Osteocyte (in vitro differentiated cells): ENCODE measurements at regions not wholly inside any gene's neighbourhood (a gene's known extent, or its start where the extent isn't known, plus 50 kb on each side); places are given as distances from the start of the nearest gene placed in this dataset.

Experiments used
- DNase-seq: peaks from one replicate; pipeline ENCODE4 v3.0.0; 2021; ENCODE audit warnings: mixed read lengths; ENCODE audit not compliant: unreplicated experiment; ENCODE audit errors: extremely low spot score
- H3K27ac Mint-ChIP-seq: one replicate; pipeline ENCODE4 v1.8.0; 2021; ENCODE audit warnings: mild to moderate bottlenecking, mixed read lengths; ENCODE audit not compliant: unreplicated experiment
- H3K27me3 Mint-ChIP-seq: one replicate; pipeline ENCODE4 v1.8.0; 2021; ENCODE audit warnings: mixed read lengths; ENCODE audit not compliant: unreplicated experiment
- H3K36me3 Mint-ChIP-seq: one replicate; pipeline ENCODE4 v1.8.0; 2021; ENCODE audit warnings: mixed read lengths; ENCODE audit not compliant: unreplicated experiment
- H3K4me1 Mint-ChIP-seq: one replicate; pipeline ENCODE4 v1.8.0; 2021; ENCODE audit warnings: mixed read lengths; ENCODE audit not compliant: unreplicated experiment
- H3K4me3 Mint-ChIP-seq: one replicate; pipeline ENCODE4 v1.8.0; 2021; ENCODE audit warnings: mild to moderate bottlenecking, moderate library complexity, mixed read lengths; ENCODE audit not compliant: unreplicated experiment
- H3K9me3 Mint-ChIP-seq: one replicate; pipeline ENCODE4 v1.8.0; 2021; ENCODE audit warnings: mixed read lengths; ENCODE audit not compliant: unreplicated experiment
- CTCF ChIP-seq: fragments of 200-600 bp; sonication (generic); IDR thresholded peaks from 2 replicates; pipeline ENCODE4 v1.5.0; 2021; ENCODE audit warnings: antibody characterized with exemption, mild to moderate bottlenecking, moderate library complexity

GRCh38 chr3:156030723-156031122 lies 89.7 kb upstream of the KCNAB1 start:
- no peaks in the 10 kb centered on the region for H3K4me1 Mint-ChIP-seq
- DNase-seq: no peak
- H3K27ac Mint-ChIP-seq: no peak overlapping the region
- no peak for TF ChIP-seq CTCF
- H3K9me3 Mint-ChIP-seq: peaks cover 3% of the 10 kb centered on the region
- no peaks in the 10 kb centered on the region for H3K27me3 Mint-ChIP-seq
- H3K36me3 Mint-ChIP-seq: peaks cover 1% of the 10 kb centered on the region
- H3K4me3 Mint-ChIP-seq: no peak overlapping the region

DNA sequence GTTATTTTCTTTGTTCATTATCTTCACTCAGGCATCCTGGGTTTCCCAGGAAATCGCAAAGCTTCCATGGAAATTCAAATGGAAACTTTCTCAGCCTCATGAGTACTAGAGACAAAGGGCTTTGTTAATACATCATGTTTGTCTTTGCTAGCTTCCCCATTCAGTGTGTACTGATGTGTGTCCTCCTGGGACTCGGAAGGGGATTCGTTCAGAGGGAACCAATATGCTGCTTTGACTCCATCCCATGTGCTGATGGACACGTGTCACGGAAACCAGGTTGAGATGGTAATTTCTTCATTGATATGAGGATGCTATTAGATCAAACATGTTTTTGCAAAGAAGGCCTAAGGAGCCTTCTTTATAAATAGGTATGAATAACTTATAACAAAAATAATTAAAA lies 87.0 kb upstream of the KCNAB1 start:
- Mint-ChIP-seq H3K27me3 (no peaks in the 10 kb centered on the region), H3K4me3 (no peak overlapping the region), H3K36me3 (peaks cover 1% of the 10 kb centered on the region), H3K9me3 (peaks cover 3% of the 10 kb centered on the region), H3K27ac (no peak overlapping the region), H3K4me1 (no peaks in the 10 kb centered on the region)
- TF ChIP-seq CTCF: no peak
- no peak for DNase-seq

GRCh38 chr3:156035158-156035557 lies 85.2 kb upstream of the KCNAB1 start:
- no peak for DNase-seq
- TF ChIP-seq CTCF: no peak
- no peak overlapping the region for H3K4me3 Mint-ChIP-seq
- H3K36me3 Mint-ChIP-seq: peaks cover 1% of the 10 kb centered on the region
- H3K27me3 Mint-ChIP-seq: no peaks in the 10 kb centered on the region
- H3K27ac Mint-ChIP-seq: no peak overlapping the region
- H3K4me1 Mint-ChIP-seq: peaks cover 5% of the 10 kb centered on the region
- H3K9me3 Mint-ChIP-seq: peaks cover 3% of the 10 kb centered on the region

- H3K27me3 Mint-ChIP-seq: no peaks in the 10 kb centered on the region
- peaks cover 3% of the 10 kb centered on the region for H3K9me3 Mint-ChIP-seq
- peaks cover 5% of the 10 kb centered on the region for H3K4me1 Mint-ChIP-seq
- no peak overlapping the region for H3K4me3 Mint-ChIP-seq
- DNase-seq: no peak
- peaks cover 1% of the 10 kb centered on the region for H3K36me3 Mint-ChIP-seq
- H3K27ac Mint-ChIP-seq: no peak overlapping the region
- TF ChIP-seq CTCF: no peak
Observed at GRCh38 chr3:156036258-156037053, 83.9 kb upstream of the KCNAB1 start.

- no peak overlapping the region for H3K4me3 Mint-ChIP-seq
- H3K4me1 Mint-ChIP-seq: peaks cover 5% of the 10 kb centered on the region
- TF ChIP-seq CTCF: no peak
- no peak overlapping the region for H3K27ac Mint-ChIP-seq
- H3K36me3 Mint-ChIP-seq: no peaks in the 10 kb centered on the region
- DNase-seq: no peak
- H3K9me3 Mint-ChIP-seq: no peaks in the 10 kb centered on the region
- H3K27me3 Mint-ChIP-seq: no peaks in the 10 kb centered on the region
Observed at GRCh38 chr3:156037356-156037755, 83.0 kb upstream of the KCNAB1 start.
